ENCODE measurements at regions not wholly inside any gene's neighbourhood (a gene's known extent, or its start where the extent isn't known, plus 50 kb on each side); places are given as distances from the start of the nearest gene placed in this dataset.

GRCh38 chr3:165383381-165383780 lies 187.2 kb upstream of the SLITRK3 start:
- Histone ChIP-seq H3K27ac (no peak overlapping the region), H3K4me3 (no peak overlapping the region), H3K4me1 (no peaks in the 10 kb centered on the region), H3K9me3 (peaks cover 0 to 17% (median 0%) of the 10 kb centered on the region in 11 donors), H3K27me3 (no peaks in the 10 kb centered on the region), H3K36me3 (no peaks in the 10 kb centered on the region)
- DNase-seq: no peak
- 81 to 83% methylated on average over 3 of the region's 3 CpGs for WGBS, 2 donors
- intact Hi-C loops (cut with DNase I): no loop called here
- ATAC-seq: no peak
- TF ChIP-seq, protein P1, sequence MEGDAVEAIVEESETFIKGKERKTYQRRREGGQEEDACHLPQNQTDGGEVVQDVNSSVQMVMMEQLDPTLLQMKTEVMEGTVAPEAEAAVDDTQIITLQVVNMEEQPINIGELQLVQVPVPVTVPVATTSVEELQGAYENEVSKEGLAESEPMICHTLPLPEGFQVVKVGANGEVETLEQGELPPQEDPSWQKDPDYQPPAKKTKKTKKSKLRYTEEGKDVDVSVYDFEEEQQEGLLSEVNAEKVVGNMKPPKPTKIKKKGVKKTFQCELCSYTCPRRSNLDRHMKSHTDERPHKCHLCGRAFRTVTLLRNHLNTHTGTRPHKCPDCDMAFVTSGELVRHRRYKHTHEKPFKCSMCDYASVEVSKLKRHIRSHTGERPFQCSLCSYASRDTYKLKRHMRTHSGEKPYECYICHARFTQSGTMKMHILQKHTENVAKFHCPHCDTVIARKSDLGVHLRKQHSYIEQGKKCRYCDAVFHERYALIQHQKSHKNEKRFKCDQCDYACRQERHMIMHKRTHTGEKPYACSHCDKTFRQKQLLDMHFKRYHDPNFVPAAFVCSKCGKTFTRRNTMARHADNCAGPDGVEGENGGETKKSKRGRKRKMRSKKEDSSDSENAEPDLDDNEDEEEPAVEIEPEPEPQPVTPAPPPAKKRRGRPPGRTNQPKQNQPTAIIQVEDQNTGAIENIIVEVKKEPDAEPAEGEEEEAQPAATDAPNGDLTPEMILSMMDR (IDR thresholded peaks at IDR 0.05): no peak

DNA sequence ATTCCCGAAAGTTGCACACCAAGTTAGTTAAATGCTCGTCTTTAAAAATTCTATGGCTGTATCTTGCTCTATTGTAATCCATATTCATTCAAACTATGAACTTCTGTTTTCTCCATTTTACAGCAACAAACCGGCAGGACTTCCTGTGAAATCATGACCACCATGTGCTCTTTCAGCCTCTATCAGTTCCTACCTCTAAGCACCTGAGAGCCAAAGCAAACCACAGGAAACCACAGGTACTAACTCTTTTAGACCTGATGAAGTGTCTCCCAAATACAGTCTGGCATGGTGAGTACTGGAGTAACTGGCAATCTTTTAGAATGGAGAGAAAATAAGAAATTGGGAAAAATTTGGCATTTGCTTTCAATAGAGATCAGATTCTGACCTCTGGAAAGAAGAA lies 186.5 kb upstream of the SLITRK3 start:
- no peak overlapping the region for H3K27ac ChIP-seq
- ATAC-seq: no peak
- intact Hi-C loops (cut with DNase I): no loop called here
- TF ChIP-seq, protein P1 (IDR thresholded peaks at IDR 0.05): no peak
- no peak overlapping the region for H3K4me3 ChIP-seq
- H3K36me3 ChIP-seq: no peaks in the 10 kb centered on the region
- WGBS, 2 donors: 77 to 81% methylated on average over 3 of the region's 3 CpGs
- no peak for DNase-seq
- no peaks in the 10 kb centered on the region for H3K27me3 ChIP-seq
- peaks cover 0 to 10% (median 0%) of the 10 kb centered on the region in 11 donors for H3K9me3 ChIP-seq
- no peaks in the 10 kb centered on the region for H3K4me1 ChIP-seq

- no peaks in the 10 kb centered on the region for H3K4me1 ChIP-seq
- ATAC-seq (no peak), DNase-seq (no peak)
- no peaks in the 10 kb centered on the region for H3K27me3 ChIP-seq
- H3K9me3 ChIP-seq: peaks cover 0 to 9% (median 0%) of the 10 kb centered on the region in 11 donors
- 51 to 62% methylated on average over 2 of the region's 2 CpGs for WGBS, 2 donors
- H3K36me3 ChIP-seq: no peaks in the 10 kb centered on the region
- intact Hi-C loops (cut with DNase I): no loop called here
- no peak overlapping the region for H3K27ac ChIP-seq
- TF ChIP-seq, protein P1 (IDR thresholded peaks at IDR 0.05): no peak
- no peak overlapping the region for H3K4me3 ChIP-seq
These were observed 182.6 kb upstream of the SLITRK3 start for GRCh38 chr3:165378761-165379160.

DNA sequence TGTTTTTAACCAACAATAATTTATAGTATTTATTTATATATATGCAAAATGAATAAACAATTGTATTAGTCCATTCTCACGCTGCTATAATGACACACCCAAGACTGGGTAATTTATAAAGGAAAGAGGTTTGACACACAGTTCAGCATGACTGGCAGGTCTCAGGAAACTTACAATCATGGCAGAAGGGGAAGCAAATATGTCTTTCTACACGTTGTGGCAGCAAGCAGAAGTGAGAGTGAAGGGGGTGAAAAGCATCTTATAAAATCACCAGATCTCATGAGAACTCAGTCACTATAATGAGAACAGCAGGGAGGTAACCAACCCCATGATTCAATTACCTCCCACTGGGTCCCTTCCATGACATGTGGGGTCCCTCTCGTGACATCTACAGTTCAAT lies 162.8 kb upstream of the SLITRK3 start:
- 46 to 47% methylated on average over 3 of the region's 3 CpGs for WGBS, 2 donors
- intact Hi-C loops (cut with DNase I): no loop called here
- Histone ChIP-seq H3K27ac (no peak overlapping the region), H3K36me3 (no peaks in the 10 kb centered on the region), H3K27me3 (no peaks in the 10 kb centered on the region), H3K9me3 (peaks cover 0 to 12% (median 0%) of the 10 kb centered on the region in 11 donors), H3K4me1 (no peaks in the 10 kb centered on the region), H3K4me3 (no peak overlapping the region)
- no peak for DNase-seq
- no peak for ATAC-seq
- TF ChIP-seq, protein P1 (IDR thresholded peaks at IDR 0.05): no peak
